ENCODE measurements at regions not wholly inside any gene's neighbourhood (a gene's known extent, or its start where the extent isn't known, plus 50 kb on each side); places are given as distances from the start of the nearest gene placed in this dataset.

GRCh38 chr15:38864827-38865581 lies 300.4 kb upstream of the RASGRP1 start:
- no peak for DNase-seq

DNA sequence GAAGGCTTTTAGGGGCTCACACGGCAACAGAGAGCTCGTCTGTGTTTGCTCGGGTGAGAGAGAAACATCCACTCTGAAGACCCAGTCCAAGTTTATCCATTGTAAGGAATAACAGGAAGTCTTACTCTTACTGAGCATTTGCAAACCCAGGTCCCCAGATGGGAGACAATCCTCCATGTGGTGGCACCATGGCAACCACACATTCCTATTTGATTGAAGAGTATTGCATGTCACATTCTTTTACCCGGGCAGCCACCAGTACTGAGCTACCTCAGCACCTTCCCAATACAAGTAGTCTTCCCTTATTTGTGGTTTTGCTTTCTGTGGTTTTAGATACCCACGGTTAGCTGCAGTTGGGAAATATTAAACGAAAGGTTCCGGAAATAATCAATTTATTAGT lies 302.9 kb upstream of the RASGRP1 start:
- no peak for DNase-seq

DNA sequence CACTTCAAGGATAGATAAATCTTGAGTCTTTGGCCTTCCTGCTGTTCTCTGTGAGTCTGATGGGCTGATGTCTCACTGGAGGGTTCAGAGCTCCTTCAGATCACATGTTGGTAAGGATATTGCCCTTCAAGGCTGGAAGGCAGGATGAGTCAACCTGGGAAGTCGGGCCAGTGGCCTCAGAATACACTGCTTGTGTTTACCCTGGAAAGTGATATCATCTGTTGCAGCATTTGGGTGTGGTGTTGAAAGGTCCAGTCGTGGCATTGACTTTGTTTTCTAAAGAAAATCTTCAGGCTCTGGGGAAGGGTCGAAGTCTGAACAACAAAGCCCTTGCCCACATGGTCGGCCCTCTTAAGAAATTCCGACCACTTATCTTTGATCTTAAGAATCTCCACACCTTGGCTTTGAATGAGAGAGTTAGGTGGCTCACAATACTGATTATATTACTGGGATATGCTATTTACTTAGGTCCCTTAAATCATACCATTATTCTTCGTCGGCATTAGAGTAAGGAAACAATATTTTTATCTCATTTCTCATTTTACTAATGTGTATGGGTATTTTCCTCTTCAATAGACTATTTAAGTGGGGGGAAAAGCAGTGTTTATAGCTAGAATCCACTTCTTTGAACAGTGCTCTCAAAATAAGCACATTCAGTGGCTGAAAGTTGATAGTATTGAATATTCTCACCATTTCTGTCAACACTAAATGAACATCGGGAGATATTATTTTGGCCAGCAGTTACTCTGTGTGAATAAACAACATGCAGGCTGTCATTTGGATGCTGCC lies 303.9 kb upstream of the RASGRP1 start:
- DNase-seq = no peak

DNA sequence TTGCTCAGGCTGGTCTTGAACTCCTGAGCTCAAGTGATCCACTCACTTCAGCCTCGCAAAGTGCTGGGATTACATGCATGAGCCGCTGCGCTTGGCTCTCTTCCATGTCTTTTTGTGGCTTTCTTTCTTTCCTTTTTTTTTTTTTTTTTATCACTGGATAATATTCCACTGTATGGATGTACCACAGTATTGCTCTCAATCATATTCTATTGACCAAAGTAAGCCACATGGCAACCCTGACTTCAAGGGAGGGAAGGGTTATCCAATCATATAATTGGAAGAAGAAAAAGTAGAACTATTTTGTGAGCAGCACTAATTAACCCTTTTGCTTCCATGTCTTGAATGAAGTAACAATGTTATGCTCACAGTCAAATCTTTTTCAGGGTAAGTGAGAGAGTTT lies 307.0 kb upstream of the RASGRP1 start:
- DNase-seq = no peak

DNA sequence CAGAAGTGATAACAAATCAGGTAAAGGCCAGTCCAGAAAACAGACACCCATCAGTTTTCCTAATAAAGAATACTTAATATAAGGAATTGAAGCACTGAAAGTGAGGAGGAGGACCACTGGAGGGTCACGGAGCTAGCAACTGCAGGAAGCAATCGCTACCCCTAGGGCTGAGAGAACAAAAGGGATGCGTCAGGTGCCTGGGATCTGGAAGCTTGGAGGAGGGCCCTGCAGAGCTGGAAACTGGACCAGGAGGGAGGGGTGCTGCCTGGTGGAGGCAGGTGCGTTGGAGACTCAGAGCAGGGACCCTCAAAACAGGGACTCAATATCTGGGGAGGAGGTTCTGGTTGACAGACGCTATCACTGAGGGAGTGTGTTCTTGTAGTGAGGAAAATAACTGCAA lies 308.1 kb upstream of the RASGRP1 start:
- no peak for DNase-seq

DNA sequence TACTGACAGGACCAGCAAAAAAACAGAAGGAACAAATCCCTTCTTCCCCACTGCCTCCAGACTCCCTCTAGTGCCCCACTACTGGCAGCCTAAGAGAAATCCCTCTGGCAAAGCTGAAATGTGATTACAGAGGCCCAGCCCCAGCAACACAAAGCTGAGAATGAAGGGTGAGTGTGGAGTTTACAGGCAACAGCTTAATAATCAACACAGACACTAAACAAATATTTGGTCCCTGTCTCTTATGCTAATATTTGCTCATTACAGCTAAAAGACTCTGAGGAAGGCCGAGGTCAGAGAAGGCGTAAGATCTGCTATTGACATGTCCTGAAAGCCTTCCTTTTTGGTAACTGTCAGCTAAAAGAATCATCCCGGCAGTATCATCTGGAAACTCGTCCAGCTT lies 308.5 kb upstream of the RASGRP1 start:
- DNase-seq = no peak

GRCh38 chr15:38874464-38874863 lies 309.9 kb upstream of the RASGRP1 start:
- no peak for DNase-seq

DNA sequence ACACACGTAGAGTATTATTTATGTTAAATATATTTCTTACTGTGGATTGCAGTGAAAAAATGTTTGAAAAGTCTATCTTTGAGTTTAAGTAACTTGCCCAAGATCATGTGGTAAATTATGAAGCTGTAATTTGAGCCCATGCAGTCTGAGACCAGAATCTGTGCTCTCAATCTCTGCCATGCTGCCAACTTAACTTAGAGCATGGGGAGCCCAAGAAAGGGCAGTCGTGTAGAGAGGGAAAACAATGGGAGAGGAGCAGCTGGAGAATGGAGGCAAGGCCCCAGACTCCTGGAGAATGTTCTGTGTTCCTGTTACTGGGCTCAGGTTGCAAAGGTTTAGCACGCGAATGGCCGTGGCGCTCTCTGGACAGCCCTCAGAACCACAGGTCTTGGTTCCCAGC lies 311.6 kb upstream of the RASGRP1 start:
- DNase-seq = no peak

DNA sequence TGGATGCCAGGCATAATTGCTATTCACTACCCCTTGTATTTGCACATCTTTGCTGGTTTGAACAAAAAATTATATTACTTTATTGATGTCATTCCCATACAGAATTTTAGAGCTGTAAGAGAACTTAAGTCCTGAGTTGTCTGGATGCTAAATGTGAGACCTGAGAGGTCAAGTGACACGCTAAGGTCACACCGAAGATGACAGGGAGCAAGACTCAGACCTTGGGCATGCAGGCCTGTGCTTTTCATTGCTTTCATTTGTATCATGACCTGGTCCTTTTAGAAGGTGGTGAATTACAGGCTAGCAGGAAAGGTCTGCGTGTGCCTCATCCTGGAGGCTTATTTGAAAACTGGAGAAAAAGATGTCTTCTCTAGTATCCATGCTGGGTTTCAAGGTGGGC lies 312.0 kb upstream of the RASGRP1 start:
- no peak for DNase-seq

- DNase-seq = no peak
Measured at GRCh38 chr15:38877471-38877870, 312.9 kb upstream of the RASGRP1 start.

DNA sequence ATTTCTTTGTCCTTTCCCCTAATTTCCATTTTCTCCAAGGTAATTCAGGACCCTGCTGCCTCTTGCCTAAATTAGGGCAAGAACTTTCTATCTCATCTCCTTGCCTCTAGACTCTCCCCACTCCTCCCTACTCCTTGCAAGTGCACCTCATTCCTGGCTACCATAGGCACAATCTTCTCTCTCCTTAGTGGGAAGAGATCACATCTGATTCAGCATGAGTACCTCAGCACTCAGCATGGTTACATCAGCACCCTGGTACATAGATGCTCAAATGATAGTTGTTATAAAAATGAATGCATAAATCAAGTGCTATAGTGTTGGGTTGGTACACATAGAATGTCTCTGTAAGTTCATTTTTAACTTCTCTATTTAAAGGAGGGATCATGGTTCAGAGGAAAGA lies 313.4 kb upstream of the RASGRP1 start:
- DNase-seq = no peak

DNA sequence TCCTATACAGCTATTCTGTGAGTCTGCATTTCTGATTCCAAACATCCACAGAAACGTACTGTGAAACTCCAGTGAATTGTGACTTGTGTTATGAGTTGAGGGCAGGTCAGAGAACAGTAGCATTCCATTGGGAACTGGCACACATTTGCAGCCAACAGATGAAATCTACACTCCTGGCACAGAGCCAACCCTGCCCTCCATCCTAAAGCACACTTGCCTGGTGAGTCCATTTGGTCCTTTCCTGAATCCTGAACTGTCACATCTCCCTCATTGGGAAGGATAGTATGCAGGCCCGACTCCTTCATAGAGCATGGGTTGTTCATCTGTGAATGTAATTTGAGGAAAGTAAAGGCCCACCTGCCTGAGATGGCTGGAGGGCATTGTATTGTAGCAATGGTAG lies 314.3 kb upstream of the RASGRP1 start:
- DNase-seq = no peak

- no peak for DNase-seq
Measured at GRCh38 chr15:38879909-38880471, 315.4 kb upstream of the RASGRP1 start.

DNA sequence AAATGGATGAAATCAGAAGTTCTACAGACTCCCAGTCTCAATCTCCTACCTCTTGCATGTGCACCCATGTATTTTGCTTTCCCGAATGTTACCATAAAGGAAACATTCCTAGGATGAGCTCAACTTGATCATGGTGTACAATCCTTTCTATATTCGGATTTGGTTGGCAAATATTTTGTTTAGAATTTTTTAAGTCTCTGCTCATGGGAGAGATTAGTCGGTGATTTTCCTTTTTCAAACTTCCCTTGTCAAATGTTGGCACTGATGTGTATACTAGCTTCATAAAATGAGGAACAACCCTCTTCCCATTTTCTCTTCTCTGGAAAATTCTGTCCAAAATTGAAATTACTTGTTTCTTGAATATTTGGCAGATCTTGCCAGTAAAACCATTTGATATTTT lies 317.6 kb upstream of the RASGRP1 start:
- DNase-seq = no peak

- DNase-seq = no peak
Measured at GRCh38 chr15:38883987-38884386, 319.4 kb upstream of the RASGRP1 start.

GRCh38 chr15:38885001-38885400 lies 320.4 kb upstream of the RASGRP1 start:
- DNase-seq = no peak

DNA sequence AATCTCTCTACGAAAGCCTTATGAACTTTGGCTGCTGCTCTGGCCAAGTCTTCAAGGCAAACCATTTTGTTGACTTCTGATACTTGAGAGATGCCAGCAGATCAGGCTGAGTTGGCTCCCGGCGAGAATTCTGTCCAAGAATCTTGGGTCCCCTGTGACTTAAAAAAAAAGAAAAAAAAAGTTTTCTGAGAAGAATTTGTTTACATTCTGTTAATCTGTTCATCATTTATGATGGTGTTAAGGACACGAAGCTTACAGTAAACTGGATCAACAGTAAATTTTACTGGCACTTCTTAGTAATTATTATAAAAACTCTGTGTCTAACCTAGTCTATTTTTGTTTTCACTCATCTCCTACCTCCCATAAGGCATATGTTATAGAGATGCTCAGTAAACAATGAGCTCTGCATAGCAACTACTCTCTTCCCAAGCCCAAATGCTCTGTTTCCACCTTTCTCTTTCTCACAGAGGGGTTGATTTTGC lies 320.9 kb upstream of the RASGRP1 start:
- no peak for DNase-seq

GRCh38 chr15:38886315-38887163 lies 321.9 kb upstream of the RASGRP1 start:
- DNase-seq = no peak

DNA sequence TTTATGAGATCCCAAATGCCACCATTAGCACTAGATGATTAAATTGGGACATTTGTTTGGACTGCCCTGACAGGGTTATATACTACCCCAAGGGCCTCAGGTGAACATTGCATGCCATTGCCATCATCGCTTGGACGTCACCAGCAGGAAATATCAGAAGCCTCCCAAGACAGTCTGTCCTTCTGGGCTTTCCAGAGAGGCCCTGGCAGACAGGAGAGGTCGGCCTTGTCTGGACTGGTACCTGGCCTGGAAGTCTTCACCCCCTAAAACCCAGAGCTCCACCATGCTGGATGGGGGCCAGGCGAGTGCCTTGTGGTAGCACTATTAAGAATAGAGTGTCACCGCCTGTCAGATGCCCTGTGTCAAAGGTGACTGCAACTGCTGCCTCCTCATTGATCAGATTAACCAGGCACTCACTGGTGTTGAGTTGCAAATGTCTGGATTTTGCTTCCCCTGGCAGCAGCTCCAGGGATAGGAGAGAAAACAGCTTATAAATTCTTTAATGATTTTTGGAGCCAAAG lies 324.1 kb upstream of the RASGRP1 start:
- no peak for DNase-seq

GRCh38 chr15:38890194-38890593 lies 325.6 kb upstream of the RASGRP1 start:
- DNase-seq = no peak

GRCh38 chr15:38893925-38894242 lies 329.3 kb upstream of the RASGRP1 start:
- DNase-seq = no peak

- no peak for DNase-seq
Measured at GRCh38 chr15:38894243-38894948, 329.8 kb upstream of the RASGRP1 start.

Data from activated T-cell treated with anti-CD3 and anti-CD28 coated beads for 4 hours (primary cell).